GM18505 (cell line): ENCODE measurements at regions not wholly inside any gene's neighbourhood (a gene's known extent, or its start where the extent isn't known, plus 50 kb on each side); places are given as distances from the start of the nearest gene placed in this dataset.

Source experiments
- ATAC-seq: cut with Tn5 transposase; IDR thresholded peaks from one replicate; pipeline ENCODE4 v1.9.1; 2021; ENCODE audit not compliant: unreplicated experiment
- POLR2A ChIP-seq: IDR thresholded peaks from 4 replicates; pipeline ENCODE4 v1.6.1; 2011; ENCODE audit warnings: borderline replicate concordance; ENCODE audit not compliant: insufficient read depth, insufficient read length; ENCODE audit errors: extremely low read depth

DNA sequence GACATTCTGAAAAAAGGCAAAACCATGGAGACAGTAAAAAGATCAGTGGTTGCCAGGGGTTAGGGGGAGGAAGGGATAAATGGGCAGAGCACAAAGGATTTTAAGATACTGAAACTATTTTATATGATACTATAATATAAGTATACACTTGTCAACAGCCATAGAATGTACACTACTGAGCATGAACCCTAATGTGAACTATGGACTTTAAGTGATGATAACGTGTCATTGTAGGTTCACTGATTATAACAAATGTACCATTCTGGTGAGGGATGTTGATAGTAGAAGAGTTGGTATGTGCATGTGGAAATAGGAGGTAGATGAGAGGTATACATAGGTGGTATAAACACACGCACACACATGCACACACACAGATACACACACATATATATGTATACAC lies 241.6 kb downstream of the NOL4 start:
- no peak for TF ChIP-seq POLR2A
- no peak for ATAC-seq

DNA sequence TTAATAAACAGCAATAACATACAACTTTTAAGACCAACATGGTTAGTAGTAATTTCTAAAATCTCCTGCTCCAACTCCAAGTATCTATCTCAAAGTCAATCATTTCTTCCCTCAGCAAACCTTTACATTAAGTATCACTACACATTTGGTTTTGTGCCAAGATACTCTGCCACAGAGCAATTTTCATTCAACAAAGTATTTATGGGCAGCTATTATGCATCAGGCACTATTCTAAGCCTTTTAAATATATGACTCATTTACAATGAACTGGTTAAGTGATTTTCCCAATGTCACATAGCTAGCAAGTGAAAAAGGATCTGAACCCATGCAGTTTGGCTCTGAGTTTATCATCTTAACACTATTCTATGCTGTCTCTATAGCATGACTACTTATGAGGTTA lies 264.3 kb downstream of the NOL4 start:
- ATAC-seq = no peak
- no peak for TF ChIP-seq POLR2A

DNA sequence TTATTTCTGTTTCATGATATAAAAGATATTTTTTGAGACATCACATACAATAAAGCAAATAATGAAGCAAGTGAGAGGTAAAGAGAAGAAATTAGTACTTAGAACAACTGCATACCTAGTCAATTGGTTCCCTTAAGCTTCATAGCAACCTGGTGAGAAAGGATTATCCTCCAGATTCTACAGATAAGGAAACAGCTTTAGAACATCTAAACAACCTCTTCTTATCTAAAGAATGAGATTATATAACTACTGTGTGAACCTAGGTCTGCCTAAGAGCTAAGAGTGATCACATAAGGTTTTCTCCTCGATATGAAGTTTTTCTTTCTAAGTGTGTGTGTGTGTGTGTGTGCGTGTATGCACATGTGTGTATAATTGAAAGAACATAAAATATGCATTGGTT lies 265.1 kb downstream of the NOL4 start:
- no peak for ATAC-seq
- no peak for TF ChIP-seq POLR2A

DNA sequence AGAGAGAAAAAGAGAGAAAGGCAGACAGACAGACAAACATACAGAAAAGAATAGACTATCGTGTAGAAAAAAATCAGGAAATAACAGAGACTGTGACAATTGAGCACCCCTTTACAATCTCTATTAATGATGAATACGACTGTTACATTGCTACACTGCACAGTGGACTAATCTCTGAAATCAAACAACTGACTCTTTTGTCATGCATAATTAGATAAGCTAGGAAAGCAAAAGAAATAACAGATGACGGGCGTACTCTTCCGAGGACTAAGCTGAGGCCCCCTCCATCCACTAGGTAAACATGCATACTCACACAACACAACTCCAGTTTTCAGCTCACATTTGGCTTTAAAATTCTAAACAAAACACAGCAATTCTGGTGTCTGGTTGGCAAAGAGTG lies 267.0 kb downstream of the NOL4 start:
- no peak for ATAC-seq
- no peak for TF ChIP-seq POLR2A

DNA sequence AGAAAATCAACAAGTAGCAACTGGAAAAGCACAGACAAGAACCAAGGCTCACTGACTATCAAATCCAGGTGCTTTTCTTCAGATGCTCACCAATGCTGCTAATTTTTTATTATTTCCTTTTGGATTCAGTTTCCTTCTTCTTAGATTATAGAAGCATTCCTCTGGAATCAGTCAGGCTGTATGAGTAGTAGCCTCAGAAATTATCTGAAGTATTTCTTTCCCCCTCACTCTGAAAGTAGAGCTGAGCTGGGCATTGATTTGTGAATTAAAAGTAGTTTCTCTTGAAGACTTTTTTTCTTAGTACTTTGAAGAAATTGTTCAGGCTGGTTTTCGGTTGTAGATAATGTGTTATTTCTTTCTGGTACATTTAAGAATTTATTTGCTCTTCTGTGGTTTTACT lies 273.7 kb downstream of the NOL4 start:
- ATAC-seq = no peak
- TF ChIP-seq POLR2A = no peak

DNA sequence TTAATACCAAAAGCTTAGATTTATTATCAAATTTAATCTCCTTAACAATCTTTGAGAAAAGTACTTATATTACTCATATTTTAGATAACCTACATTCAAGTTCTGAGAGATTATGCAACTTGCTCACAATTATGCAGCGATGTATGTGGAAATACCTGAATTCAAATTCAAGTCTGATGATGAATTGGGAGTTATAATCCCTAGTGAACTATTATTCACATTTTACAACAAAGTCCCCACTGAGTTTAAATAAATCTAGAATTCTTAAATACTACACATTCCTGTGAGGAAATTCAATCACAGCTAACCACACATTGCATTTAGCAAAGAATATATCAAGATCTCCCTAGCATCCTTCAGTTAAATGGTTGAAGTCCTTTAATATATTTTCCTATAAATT lies 278.4 kb downstream of the NOL4 start:
- TF ChIP-seq POLR2A = no peak

DNA sequence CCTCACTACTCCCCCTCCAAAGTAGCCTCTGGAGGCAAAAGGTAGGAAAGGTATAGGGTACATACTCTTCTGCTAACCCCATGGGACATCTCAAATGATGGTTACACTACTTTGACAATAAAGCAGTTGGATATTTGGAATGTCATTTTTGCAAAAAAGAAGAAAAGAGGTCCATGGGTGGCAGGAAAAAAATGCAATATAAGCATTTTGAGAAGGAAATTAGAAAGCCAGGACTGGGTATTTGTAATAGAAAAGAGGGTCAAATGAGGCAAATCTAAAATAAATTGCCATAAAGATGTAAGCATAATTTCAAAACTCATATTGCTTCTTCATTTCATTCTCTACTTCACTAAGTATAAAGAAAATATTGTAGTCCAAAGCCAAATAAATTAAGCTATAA lies 280.2 kb downstream of the NOL4 start:
- no peak for TF ChIP-seq POLR2A

More for the DNA sequence above, 278.4 kb downstream of the NOL4 start:
- ATAC-seq = no peak

DNA sequence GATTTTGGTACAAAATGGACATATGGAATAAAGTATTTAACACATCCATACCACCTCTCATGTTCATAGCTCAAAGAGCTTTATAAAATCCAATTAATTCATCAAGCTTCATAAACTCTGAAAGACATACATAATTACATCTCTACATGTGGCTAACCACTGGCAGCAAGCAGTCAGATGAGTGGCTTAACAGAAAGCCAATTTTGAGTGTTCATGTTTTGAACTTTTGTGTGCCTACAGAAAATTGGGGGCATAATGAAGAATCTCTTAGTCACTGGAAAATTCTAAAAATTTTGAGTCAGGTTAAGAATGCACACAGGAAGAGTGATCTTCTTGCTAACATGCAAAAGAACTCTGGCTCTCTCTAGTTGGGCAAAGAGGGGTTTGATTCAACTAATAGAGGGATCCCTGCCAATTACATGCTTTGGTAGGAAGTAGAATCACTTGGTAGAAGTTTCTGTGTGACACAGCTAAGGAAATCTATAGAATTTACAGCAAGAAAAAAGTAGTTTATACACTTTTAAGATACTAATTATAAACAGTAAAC lies 287.4 kb downstream of the NOL4 start:
- no peak for ATAC-seq
- TF ChIP-seq POLR2A = no peak

More for the DNA sequence above, 280.2 kb downstream of the NOL4 start:
- no peak for ATAC-seq

DNA sequence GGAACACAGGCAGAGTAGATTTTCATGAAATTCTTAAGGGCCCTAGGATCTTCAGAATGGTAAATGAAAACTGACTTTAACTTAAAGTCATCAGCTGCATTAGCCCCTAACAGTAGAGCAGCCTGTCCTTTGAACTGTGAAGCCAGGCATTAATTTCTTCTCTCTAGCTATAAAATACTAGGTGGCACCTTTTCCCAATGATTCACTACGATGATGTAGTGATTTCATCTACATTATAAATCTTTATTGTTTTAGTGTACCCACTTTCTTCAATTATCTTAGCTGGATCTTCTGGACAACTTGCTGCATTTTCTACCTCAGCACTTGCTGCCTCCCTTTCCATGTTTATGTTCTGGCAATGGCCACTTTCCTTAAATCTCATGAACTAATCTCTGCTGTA lies 290.5 kb downstream of the NOL4 start:
- no peak for ATAC-seq
- no peak for TF ChIP-seq POLR2A

DNA sequence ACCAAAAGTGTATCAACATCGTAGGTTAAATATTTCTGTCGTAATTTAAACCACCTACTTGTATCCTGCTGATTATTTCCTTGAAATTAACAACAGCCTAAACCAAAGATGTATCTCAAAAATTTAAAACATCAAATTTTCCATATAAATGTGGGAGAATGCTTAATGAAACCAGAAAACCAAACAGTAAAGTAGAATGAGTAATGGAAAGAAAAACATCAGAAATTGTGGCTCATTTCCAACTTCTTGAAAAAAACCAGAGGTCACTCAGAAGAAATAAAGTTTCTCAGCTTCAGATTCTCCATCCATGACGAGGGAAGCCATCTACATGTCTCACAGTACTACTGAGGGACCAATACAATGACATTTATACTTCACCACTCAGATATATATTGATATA lies 296.5 kb downstream of the NOL4 start:
- ATAC-seq = no peak
- TF ChIP-seq POLR2A = no peak

DNA sequence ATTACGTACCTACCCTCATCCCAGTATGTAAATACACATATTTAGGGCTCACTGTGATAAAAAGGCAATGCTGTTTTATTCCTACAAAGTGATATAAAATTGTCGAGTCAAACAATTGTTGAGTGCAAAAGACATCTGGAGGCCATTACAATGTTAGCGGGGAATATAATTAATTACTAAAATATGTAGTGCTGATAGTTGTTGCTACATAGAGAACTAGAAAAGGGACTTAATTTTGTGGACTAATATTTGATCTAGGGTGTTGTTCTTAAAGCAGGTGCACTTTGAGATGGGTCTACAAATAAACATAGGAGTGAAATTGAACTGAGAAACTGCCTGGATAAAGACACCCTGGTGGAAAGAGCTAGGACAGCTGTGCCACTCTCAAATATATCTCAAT lies 300.1 kb downstream of the NOL4 start:
- ATAC-seq = no peak
- TF ChIP-seq POLR2A = no peak

DNA sequence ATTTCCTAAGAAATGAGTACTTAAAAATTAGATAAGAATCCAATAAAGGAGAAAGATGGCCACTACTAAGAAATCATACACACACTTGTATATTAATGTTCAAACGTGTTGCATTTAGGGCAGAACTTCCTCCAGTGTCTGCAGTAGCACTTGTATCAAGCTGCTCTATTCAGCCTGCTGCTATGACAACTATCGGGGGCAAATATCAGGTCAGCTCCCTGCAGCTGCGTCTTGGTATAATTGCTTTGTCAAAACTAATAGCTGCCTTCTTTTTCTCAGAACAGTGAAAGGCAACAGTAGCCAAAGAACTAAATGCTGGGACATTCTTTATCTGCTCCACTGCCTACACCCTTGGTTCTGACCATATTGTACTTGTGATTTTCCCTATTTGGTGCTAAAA lies 300.7 kb downstream of the NOL4 start:
- ATAC-seq = no peak
- TF ChIP-seq POLR2A = no peak

DNA sequence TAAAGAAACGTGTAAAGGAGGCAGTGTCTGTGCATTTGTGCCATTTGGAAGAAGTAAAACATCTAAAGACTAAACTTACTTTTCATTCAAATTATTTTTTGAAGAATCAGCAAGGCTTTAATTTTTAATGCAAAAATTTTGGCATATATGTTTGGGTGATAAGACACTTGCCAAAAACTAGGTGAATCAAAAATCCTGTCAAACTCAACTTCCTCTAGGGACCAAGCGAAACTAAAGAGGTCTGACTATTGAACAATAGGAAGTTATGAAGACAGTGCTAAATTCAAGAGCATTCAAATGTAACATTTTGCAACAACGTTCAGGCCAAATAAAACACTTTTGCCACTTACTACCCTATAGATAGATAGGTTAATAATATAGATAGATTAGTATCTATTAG lies 306.1 kb downstream of the NOL4 start:
- ATAC-seq = no peak
- no peak for TF ChIP-seq POLR2A

DNA sequence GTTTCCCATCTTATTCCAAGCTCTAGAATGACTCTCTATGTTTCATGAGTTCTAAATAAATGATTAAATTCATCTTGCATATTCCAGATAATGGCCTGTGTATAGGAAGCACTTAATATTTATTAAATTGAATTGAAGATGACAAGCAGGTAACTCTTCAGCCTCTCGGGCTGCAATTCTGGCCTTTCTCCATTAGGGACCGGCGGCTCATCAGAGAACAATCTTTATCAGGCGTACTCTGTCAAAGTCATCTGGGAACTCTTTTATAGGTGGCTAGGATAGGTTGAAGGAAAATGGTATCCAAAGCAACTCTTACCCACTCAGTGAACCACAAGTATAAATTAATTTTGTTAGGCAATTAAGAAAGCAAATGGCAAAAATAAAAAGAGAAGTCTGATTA lies 308.5 kb downstream of the NOL4 start:
- no peak for TF ChIP-seq POLR2A

DNA sequence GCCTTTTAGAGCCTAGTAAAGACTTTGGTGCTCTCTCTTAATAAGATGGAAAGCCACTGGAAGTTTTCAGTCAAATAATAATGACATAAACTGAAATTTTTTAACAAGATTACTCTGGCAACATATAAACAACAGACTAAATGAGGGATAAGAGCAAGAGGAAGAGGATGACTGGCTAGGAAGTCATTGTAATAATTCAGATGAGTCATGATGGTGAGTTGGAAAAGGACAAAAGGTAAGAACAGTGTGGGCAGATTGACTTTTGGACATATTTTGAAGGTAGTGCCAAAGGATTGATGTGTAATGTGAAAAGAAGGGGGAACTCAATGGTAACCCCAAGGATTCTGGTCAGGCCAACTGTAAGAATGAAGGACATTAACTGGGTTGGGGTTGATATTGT lies 310.3 kb downstream of the NOL4 start:
- no peak for TF ChIP-seq POLR2A
- no peak for ATAC-seq

More for the DNA sequence above, 308.5 kb downstream of the NOL4 start:
- no peak for ATAC-seq

DNA sequence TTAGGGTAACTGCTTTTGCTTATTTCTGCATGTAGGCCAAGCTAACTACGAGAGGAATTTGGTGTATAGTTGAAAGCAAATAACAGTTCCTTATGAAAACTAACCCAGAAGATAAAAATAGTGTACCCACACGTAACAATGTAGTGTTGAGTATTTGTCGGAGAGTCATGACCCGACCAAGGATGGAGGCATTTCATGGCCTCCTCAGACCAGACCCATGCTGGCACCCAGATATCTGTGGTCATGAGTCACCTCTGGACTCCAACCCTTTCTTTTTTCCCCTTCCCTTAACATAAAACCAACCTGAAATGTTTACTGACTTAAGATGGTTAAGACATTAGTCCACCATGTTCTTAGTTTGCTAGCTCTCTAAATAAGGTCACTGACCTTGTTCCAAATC lies 318.7 kb downstream of the NOL4 start:
- no peak for TF ChIP-seq POLR2A
- no peak for ATAC-seq

DNA sequence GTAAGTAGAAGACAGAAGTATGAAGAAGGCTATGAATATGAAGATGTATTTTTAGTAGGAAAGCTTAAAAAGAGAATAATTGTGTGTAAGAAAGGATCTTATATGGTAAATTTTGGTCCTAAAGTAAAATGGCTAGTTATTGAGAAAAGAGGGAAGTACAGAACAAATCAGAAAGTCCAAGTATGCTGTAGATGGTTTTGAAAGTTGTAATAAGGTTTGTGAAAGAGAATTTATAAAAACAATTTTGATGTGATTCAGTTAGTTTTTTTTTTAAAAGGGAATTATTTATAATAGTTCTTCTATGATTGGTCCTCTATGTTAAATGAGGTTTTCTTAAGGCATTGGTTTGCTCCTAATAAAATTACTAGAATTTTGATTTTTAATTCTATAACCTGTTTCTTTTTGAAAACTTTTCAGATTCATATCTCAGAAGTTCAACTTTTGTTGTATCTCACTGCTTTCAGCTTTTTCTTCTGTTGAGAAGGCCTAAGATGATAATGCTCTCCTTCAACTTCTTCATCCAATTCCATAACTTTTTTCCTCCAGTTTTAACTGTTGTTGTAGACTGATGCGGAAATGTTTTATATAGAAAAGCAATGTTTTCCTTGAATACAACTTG lies 322.7 kb downstream of the NOL4 start:
- no peak for ATAC-seq
- TF ChIP-seq POLR2A = no peak
